ENCODE measurements at regions not wholly inside any gene's neighbourhood (a gene's known extent, or its start where the extent isn't known, plus 50 kb on each side); places are given as distances from the start of the nearest gene placed in this dataset.
"Not testable (repeated sequence)": the region's sequence is repeated elsewhere in the genome, so short reads cannot be mapped to it uniquely, and the experiment has no call there.

DNA sequence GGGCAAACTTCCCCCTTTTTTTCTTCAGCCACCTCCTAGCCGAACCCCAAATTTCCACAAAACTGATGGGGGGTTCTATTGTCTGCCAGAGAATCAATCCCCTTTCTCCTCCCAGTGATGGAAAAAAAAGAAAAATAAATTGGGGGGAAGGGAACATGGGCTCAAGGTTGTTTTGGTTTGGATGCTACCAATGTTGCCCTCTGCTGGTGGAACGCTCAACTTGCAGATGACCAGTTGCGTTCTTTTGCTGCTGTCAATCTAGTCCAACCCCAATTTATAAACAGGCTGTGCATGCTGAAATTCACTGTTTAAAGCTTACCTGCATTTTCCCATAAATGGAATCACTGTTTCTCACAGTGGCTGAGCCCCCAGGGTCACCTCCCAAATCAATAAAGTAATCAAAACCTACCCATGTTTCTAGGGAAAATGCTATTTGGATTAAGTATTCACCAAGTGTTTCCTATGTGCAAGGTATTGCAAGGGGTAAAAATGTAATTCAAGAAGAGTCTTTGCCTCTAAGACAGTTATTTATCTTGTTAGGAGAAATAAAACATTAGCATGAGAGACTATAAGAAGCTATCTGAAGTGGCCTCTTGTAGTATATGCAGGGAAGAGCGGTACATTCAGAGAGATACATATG, 116.7 kb upstream of the TMEM164 start:
- H3K4me1 ChIP-seq (ENCODE audit: control insufficient read depth, insufficient read depth, low read length), result no peaks in the 10 kb centered on the region
- peaks cover 5% of the 10 kb centered on the region for H3K27me3 ChIP-seq (ENCODE audit: control insufficient read depth, insufficient read depth, low read length)
- H3K4me2 ChIP-seq (ENCODE audit: low read length), result no peak overlapping the region
- H3K9me3 ChIP-seq (replicated peaks; ENCODE audit: low read length), result no peaks in the 10 kb centered on the region
- H3K9ac ChIP-seq (ENCODE audit: low read depth, low read length), result no peak overlapping the region
- H3K4me3 ChIP-seq (ENCODE audit: low read length), result no peak overlapping the region
- H3K36me3 ChIP-seq (ENCODE audit: insufficient read depth, low read length), result no peaks in the 10 kb centered on the region

DNA sequence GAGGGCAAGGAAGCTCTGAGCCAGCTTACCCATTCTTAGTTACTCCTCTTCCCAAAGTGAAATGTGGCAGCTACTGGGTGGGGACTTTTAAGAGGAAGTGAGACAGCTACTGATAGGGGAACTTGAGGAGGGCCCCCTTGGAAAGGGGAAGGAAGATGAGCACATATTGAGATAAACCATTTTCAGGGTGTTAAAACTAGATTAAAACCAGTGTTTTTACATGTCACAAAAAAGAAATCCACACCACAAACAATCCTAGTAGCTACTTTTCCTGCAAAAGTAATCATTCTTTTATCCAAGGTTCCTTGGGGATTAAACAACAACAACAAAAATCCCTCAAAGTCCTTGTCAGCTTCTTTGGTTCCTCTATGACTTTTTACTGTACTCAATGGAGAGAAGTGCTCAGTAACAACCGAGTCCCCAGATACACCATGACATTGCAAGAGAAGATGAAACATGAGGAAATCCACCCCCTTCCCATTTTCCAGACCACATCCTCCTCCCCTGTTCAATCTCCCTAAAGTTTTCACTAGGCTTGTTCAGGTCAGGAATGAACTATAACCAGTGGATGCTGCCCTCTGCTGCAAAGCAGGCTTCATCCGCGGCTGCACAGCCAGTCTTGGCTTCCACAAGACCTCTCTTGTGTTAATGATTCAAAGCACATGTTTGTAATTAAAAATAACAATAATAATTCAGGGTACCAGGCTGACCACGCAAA, 113.5 kb upstream of the TMEM164 start:
- Histone ChIP-seq H3K4me2 (ENCODE audit: low read length) (no peak overlapping the region), H3K4me3 (ENCODE audit: low read length) (no peak overlapping the region), H3K27me3 (ENCODE audit: control insufficient read depth, insufficient read depth, low read length) (peaks cover 5% of the 10 kb centered on the region), H3K4me1 (ENCODE audit: control insufficient read depth, insufficient read depth, low read length) (no peaks in the 10 kb centered on the region), H3K9me3 (replicated peaks; ENCODE audit: low read length) (no peaks in the 10 kb centered on the region), H3K9ac (ENCODE audit: low read depth, low read length) (no peak overlapping the region), H3K36me3 (ENCODE audit: insufficient read depth, low read length) (no peaks in the 10 kb centered on the region)

DNA sequence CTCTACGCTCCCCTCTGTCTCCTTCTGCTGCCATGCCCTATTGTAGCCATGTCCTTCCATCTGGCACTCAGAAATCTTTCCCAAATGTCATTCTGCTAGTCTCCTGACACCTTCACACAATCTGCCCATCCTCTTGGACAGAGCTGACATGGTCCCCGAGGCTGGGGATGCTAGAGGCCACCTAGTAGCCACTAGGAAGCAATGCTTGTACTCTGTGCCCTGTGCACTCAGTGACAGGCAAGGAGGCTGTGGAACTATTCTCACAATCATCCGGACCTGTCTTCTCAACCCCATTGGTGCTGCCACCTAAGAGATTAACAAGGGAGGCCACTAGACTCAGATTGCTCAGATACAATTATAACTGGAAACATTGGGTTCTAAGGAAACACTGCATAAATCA, 112.6 kb upstream of the TMEM164 start:
- no peaks in the 10 kb centered on the region for H3K36me3 ChIP-seq (ENCODE audit: insufficient read depth, low read length)
- H3K9me3 ChIP-seq (replicated peaks; ENCODE audit: low read length), result no peaks in the 10 kb centered on the region
- no peak overlapping the region for H3K4me3 ChIP-seq (ENCODE audit: low read length)
- peaks cover 5% of the 10 kb centered on the region for H3K27me3 ChIP-seq (ENCODE audit: control insufficient read depth, insufficient read depth, low read length)
- H3K9ac ChIP-seq (ENCODE audit: low read depth, low read length), result no peak overlapping the region
- H3K4me1 ChIP-seq (ENCODE audit: control insufficient read depth, insufficient read depth, low read length), result no peaks in the 10 kb centered on the region
- H3K4me2 ChIP-seq (ENCODE audit: low read length), result no peak overlapping the region

DNA sequence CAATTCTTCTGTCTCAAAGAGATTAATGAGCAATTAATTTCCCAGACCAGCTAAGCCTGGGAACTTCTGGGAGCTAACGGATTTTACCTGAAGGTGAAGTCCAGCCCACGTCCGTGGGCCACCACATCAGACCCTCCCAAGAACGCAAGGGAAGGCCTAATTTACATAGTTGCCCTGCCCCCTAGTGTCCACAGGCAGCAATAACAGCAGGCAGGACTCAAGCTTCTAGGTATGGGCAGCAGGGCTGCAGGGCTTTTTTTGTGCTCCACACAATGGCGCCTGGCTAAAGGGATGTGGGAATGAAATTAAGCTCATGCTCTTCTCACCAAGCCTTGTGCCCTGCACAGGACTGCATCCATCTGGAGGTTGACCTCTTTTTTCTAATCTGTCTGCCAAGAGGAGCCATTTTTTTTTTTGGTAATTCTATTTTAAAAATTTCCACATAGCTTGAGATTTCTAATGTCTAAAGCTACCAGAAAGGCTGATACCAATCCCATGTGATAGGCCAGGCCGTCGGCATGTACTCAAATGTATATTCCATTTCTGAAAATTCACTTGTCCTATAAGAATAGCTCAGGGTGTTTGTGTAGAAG, 111.9 kb upstream of the TMEM164 start:
- peaks cover 5% of the 10 kb centered on the region for H3K27me3 ChIP-seq (ENCODE audit: control insufficient read depth, insufficient read depth, low read length)
- H3K4me2 ChIP-seq (ENCODE audit: low read length), result peak overlapping the region; percentile 26
- no peak overlapping the region for H3K9ac ChIP-seq (ENCODE audit: low read depth, low read length)
- no peaks in the 10 kb centered on the region for H3K36me3 ChIP-seq (ENCODE audit: insufficient read depth, low read length)
- no peaks in the 10 kb centered on the region for H3K9me3 ChIP-seq (replicated peaks; ENCODE audit: low read length)
- H3K4me3 ChIP-seq (ENCODE audit: low read length), result no peak overlapping the region
- no peaks in the 10 kb centered on the region for H3K4me1 ChIP-seq (ENCODE audit: control insufficient read depth, insufficient read depth, low read length)

DNA sequence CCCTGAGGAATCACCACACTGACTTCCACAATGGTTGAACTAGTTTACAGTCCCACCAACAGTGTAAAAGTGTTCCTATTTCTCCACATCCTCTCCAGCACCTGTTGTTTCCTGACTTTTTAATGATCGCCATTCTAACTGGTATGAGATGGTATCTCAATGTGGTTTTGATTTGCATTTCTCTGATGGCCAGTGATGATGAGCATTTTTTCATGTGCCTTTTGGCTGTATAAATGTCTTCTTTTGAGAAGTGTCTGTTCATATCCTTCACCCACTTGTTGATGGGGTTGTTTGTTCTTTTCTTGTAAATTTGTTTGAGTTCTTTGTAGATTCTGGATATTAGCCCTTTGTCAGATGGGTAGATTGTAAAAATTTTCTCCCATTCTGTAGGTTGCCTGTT, 106.9 kb upstream of the TMEM164 start:
- not testable (repeated sequence) for H3K4me3 ChIP-seq (ENCODE audit: low read length); H3K9ac ChIP-seq (ENCODE audit: low read depth, low read length); H3K4me1 ChIP-seq (ENCODE audit: control insufficient read depth, insufficient read depth, low read length); H3K27me3 ChIP-seq (ENCODE audit: control insufficient read depth, insufficient read depth, low read length); H3K36me3 ChIP-seq (ENCODE audit: insufficient read depth, low read length); H3K9me3 ChIP-seq (replicated peaks; ENCODE audit: low read length); H3K4me2 ChIP-seq (ENCODE audit: low read length)

DNA sequence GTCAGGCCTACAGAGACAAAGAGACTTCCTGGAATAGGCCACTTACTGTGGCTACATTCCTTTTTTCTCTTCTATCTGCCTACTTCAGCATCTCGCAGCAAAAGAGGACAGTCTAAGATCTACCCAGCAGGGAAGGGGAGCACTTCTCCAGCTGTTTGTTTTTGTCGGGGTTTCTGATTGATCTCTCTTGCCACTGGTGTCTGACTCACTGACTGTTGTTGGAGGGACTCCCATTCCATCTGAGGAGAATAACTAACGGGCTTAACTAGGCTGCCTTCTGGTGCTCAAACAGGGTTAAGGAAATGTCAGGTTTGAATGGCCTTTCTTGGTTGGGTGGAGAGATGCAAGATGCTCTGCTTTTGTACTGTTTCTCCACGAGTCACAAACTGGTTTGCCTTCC, 100.2 kb upstream of the TMEM164 start:
- H3K9me3 ChIP-seq (replicated peaks; ENCODE audit: low read length), result no peaks in the 10 kb centered on the region
- no peaks in the 10 kb centered on the region for H3K4me1 ChIP-seq (ENCODE audit: control insufficient read depth, insufficient read depth, low read length)

DNA sequence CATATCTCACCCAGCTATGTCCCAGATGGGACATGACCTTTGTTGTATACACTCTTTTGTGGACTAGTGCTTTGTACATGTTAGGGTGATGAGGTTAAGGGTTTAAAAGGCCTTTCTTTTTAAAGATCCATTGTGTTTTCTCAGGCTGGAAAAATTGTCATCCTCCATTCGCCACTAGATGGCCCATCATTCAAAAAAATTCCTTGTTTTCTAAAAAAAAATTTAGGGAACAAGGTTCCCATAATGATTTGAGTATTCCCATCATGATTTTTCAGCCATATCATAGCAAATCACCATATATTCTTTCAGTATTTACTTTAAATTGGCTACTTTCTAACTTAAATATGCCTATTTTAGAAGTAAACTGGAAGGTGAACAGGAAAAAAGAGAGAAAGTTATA, 91.9 kb upstream of the TMEM164 start:
- Histone ChIP-seq H3K4me1 (ENCODE audit: control insufficient read depth, insufficient read depth, low read length) (no peaks in the 10 kb centered on the region), H3K36me3 (ENCODE audit: insufficient read depth, low read length) (no peaks in the 10 kb centered on the region), H3K9ac (ENCODE audit: low read depth, low read length) (no peak overlapping the region), H3K4me3 (ENCODE audit: low read length) (no peak overlapping the region), H3K9me3 (replicated peaks; ENCODE audit: low read length) (no peaks in the 10 kb centered on the region), H3K4me2 (ENCODE audit: low read length) (no peak overlapping the region), H3K27me3 (ENCODE audit: control insufficient read depth, insufficient read depth, low read length) (peaks cover 5% of the 10 kb centered on the region)

More for the DNA sequence above, 100.2 kb upstream of the TMEM164 start:
- H3K4me3 ChIP-seq (ENCODE audit: low read length), result no peak overlapping the region
- no peaks in the 10 kb centered on the region for H3K36me3 ChIP-seq (ENCODE audit: insufficient read depth, low read length)
- H3K4me2 ChIP-seq (ENCODE audit: low read length), result no peak overlapping the region
- H3K9ac ChIP-seq (ENCODE audit: low read depth, low read length), result no peak overlapping the region
- H3K27me3 ChIP-seq (ENCODE audit: control insufficient read depth, insufficient read depth, low read length), result peaks cover 21% of the 10 kb centered on the region

DNA sequence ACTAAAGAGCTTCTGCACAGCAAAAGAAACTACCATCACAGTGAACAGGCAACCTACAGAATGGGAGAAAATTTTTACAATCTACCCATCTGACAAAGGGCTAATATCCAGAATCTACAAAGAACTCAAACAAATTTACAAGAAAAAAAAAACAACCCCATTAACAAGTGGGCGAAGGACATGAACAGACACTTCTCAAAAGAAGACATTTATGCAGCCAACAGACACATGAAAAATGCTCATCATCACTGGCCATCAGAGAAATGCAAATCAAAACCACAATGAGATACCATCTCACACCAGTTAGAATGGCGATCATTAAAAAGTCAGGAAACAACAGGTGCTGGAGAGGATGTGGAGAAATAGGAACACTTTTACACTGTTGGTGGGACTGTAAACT, 89.9 kb upstream of the TMEM164 start:
- not testable (repeated sequence) for H3K4me1 ChIP-seq (ENCODE audit: control insufficient read depth, insufficient read depth, low read length); H3K4me3 ChIP-seq (ENCODE audit: low read length); H3K4me2 ChIP-seq (ENCODE audit: low read length); H3K9ac ChIP-seq (ENCODE audit: low read depth, low read length); H3K9me3 ChIP-seq (replicated peaks; ENCODE audit: low read length); H3K36me3 ChIP-seq (ENCODE audit: insufficient read depth, low read length); H3K27me3 ChIP-seq (ENCODE audit: control insufficient read depth, insufficient read depth, low read length)

DNA sequence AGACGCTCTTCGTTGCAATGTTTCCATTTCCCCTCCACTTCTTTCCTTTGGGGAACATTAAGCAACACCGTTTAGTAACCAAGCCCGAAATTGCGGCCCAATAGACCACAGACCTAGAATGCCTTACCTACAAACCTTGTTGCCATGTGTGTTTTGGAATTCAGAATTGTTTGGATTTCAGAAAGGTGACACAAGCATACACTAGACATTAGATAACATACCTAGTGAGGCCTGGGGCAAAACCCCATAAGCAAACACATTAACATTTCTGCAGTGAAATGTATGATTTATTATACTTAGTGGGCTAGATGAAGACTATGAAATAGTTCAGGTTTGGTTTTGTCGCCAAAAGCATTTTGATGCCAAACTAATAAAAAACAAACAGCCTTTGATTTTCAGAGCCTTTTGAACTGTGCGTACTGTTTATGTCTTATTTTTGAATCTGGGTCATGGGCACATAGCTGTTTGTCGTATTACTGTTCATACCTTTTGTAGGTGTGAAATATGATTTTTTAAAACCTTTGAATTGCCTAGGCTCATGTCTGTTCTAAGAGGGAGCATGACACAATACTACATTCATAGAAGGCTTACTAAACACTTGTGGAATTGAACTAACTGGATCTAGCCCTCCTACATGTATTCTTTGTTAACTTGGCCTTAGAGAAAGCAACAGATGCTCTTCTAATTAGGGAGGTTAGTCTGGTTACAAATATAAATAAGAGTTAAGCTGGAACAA, 88.6 kb upstream of the TMEM164 start:
- Histone ChIP-seq H3K36me3 (ENCODE audit: insufficient read depth, low read length) (no peaks in the 10 kb centered on the region), H3K4me3 (ENCODE audit: low read length) (no peak overlapping the region), H3K9ac (ENCODE audit: low read depth, low read length) (no peak overlapping the region), H3K27me3 (ENCODE audit: control insufficient read depth, insufficient read depth, low read length) (no peaks in the 10 kb centered on the region), H3K9me3 (replicated peaks; ENCODE audit: low read length) (no peaks in the 10 kb centered on the region), H3K4me1 (ENCODE audit: control insufficient read depth, insufficient read depth, low read length) (no peaks in the 10 kb centered on the region), H3K4me2 (ENCODE audit: low read length) (no peak overlapping the region)

DNA sequence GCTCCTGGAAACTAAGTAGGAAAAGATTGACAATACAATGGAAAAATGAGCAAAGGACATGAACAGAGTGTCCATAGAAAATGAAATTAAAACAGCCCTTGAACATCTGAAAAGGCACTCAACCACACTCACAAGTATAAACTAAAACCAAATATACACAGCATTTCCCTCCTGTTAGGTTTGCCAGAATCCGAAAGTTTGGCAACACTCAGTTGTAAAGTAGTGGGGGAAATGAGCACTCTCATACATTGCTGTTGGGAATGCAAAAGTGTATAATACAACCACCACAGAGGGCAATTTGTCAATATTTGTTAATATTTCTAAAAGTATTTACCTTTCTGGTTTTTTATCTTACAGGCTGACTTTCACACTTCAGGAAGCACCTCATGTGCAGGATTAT, 84.2 kb upstream of the TMEM164 start:
- Histone ChIP-seq H3K27me3 (ENCODE audit: control insufficient read depth, insufficient read depth, low read length) (no peaks in the 10 kb centered on the region), H3K36me3 (ENCODE audit: insufficient read depth, low read length) (no peaks in the 10 kb centered on the region), H3K4me1 (ENCODE audit: control insufficient read depth, insufficient read depth, low read length) (no peaks in the 10 kb centered on the region), H3K4me3 (ENCODE audit: low read length) (no peak overlapping the region), H3K4me2 (ENCODE audit: low read length) (no peak overlapping the region), H3K9ac (ENCODE audit: low read depth, low read length) (no peak overlapping the region), H3K9me3 (replicated peaks; ENCODE audit: low read length) (no peaks in the 10 kb centered on the region)

DNA sequence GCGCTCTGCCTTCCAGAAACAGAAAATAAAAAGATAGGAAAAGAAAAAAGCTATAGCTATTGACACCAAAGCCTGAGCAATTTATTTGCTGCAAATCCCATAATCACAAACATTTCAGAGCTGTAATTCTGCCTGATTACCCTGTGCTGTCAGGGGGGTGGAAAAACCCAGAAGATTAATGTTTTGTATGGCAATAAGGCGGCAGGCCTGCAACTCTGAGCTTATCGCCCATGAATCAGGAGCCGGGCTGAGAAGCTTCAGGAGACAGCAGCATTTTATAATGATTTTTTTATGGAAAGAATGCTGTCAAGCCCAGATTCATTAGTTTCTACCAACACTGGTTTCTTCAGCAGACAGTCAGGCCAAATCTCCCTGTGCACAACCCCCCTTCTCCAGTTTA, 82.6 kb upstream of the TMEM164 start:
- no peaks in the 10 kb centered on the region for H3K9me3 ChIP-seq (replicated peaks; ENCODE audit: low read length)
- H3K4me3 ChIP-seq (ENCODE audit: low read length), result no peak overlapping the region
- H3K9ac ChIP-seq (ENCODE audit: low read depth, low read length), result no peak overlapping the region
- no peaks in the 10 kb centered on the region for H3K36me3 ChIP-seq (ENCODE audit: insufficient read depth, low read length)
- no peaks in the 10 kb centered on the region for H3K27me3 ChIP-seq (ENCODE audit: control insufficient read depth, insufficient read depth, low read length)
- no peaks in the 10 kb centered on the region for H3K4me1 ChIP-seq (ENCODE audit: control insufficient read depth, insufficient read depth, low read length)
- H3K4me2 ChIP-seq (ENCODE audit: low read length), result no peak overlapping the region

All from skeletal muscle satellite cell (primary cell).